ENCODE measurements at regions not wholly inside any gene's neighbourhood (a gene's known extent, or its start where the extent isn't known, plus 50 kb on each side); places are given as distances from the start of the nearest gene placed in this dataset.

DNA sequence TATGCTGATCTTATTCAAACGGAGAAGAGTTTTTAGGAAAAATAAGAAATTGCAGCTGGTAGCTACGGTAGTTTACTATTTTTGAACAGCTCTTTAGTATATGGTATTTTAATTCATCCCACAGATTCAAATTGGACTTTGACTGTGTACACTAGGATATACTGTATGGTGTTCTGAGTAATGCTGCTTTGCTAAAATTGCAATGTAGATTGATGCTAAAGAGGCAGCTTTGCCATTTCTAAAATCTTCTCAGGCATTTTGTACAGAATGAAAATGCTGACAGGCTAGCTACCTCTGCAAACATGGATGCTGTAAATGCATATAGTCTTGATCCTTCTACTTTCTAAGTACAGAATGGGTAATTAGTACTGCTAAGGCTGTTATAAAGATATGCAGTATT is 826.6 kb upstream of the POU3F3 start:
- no peak for DNase-seq (ENCODE audit: low read depth)
- TF ChIP-seq, protein P1, sequence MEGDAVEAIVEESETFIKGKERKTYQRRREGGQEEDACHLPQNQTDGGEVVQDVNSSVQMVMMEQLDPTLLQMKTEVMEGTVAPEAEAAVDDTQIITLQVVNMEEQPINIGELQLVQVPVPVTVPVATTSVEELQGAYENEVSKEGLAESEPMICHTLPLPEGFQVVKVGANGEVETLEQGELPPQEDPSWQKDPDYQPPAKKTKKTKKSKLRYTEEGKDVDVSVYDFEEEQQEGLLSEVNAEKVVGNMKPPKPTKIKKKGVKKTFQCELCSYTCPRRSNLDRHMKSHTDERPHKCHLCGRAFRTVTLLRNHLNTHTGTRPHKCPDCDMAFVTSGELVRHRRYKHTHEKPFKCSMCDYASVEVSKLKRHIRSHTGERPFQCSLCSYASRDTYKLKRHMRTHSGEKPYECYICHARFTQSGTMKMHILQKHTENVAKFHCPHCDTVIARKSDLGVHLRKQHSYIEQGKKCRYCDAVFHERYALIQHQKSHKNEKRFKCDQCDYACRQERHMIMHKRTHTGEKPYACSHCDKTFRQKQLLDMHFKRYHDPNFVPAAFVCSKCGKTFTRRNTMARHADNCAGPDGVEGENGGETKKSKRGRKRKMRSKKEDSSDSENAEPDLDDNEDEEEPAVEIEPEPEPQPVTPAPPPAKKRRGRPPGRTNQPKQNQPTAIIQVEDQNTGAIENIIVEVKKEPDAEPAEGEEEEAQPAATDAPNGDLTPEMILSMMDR (conservative IDR thresholded peaks at IDR 0.05; ENCODE audit: control insufficient read depth, insufficient read depth, low read depth, low read length) = no peak
- H3K4me3 ChIP-seq (ENCODE audit: control insufficient read depth, low read depth, low read length) = no peak overlapping the region

DNA sequence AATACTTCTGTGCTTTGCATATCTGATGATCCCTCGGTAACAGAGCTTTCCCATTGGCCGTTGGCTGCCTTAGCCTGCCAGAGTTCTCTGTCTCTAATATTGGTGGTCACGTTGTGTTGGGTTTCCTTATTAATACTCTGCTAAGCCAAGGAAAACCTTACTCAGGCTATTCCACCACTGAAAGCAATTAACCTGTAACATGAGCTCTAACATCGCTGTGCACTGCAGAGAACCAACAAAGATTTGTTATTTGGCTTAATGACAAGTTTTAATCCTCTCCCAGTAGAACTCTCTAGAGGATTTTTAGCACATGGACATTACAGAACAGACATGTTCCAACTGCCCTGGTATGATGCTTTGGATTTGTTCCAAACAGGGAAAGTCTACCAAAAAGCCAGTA is 825.9 kb upstream of the POU3F3 start:
- peak; percentile 12 for DNase-seq (ENCODE audit: low read depth)
- no peak overlapping the region for H3K4me3 ChIP-seq (ENCODE audit: control insufficient read depth, low read depth, low read length)
- TF ChIP-seq, protein P1 (conservative IDR thresholded peaks at IDR 0.05; ENCODE audit: control insufficient read depth, insufficient read depth, low read depth, low read length) = no peak

DNA sequence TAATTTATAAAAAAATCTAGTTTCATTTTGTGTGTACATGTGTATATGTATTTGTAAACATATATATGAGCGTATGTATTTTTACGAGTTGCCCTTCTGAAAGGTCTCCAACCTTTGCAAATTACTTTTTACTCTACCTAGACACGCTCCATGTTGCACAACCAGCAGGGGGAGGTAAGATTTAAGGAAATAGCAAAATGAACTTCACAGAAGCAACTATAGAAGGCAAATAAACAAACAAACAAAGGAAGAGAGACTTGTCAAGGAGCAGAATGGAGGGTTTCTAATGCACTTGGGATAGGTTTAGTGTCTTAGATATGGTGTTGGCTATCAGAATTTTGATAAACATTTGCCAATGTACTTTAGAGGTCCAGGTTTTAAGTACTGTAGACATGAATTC is 820.5 kb upstream of the POU3F3 start:
- H3K4me3 ChIP-seq (ENCODE audit: control insufficient read depth, low read depth, low read length) = no peak overlapping the region
- TF ChIP-seq, protein P1 (conservative IDR thresholded peaks at IDR 0.05; ENCODE audit: control insufficient read depth, insufficient read depth, low read depth, low read length) = peak; percentile 27
- DNase-seq (ENCODE audit: low read depth) = no peak

DNA sequence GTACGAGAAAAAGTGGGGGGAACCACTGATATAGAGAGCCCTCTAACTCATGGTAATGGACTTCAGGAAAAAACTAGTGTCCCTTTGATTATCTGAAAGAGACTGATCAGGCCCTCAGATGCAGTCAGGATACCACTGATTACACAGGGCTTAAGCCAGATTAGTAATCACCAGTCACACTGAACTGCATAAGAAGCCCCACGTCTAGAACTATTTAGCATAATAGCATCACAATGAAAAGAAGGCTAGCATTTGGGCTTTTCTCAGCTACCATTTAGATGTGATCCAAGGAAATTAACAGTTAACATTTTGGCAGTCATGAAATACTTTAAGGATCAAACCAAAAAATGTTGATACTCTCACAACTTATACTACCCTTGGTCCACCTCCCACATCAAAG is 813.1 kb upstream of the POU3F3 start:
- no peak for DNase-seq (ENCODE audit: low read depth)
- TF ChIP-seq, protein P1 (conservative IDR thresholded peaks at IDR 0.05; ENCODE audit: control insufficient read depth, insufficient read depth, low read depth, low read length) = no peak
- H3K4me3 ChIP-seq (ENCODE audit: control insufficient read depth, low read depth, low read length) = no peak overlapping the region

DNA sequence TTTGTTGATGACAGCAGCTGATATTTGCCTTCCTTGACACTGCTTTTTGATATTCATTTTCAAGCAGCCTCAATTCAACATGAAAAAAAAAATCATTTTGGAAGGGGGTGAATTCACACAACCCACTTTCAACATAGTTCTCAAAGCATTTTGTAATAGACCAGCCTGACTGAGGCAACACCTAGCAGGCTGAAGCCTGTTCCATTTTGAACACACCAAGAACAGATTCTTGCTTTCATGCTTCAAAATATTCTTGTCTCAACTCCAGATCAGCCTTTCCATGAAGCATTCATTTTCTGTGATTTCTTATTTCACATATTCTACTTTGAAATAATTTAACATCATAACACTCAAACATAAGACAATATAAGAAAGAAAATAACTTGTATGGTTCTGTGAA is 812.6 kb upstream of the POU3F3 start:
- TF ChIP-seq, protein P1 (conservative IDR thresholded peaks at IDR 0.05; ENCODE audit: control insufficient read depth, insufficient read depth, low read depth, low read length) = no peak
- H3K4me3 ChIP-seq (ENCODE audit: control insufficient read depth, low read depth, low read length) = no peak overlapping the region
- no peak for DNase-seq (ENCODE audit: low read depth)

DNA sequence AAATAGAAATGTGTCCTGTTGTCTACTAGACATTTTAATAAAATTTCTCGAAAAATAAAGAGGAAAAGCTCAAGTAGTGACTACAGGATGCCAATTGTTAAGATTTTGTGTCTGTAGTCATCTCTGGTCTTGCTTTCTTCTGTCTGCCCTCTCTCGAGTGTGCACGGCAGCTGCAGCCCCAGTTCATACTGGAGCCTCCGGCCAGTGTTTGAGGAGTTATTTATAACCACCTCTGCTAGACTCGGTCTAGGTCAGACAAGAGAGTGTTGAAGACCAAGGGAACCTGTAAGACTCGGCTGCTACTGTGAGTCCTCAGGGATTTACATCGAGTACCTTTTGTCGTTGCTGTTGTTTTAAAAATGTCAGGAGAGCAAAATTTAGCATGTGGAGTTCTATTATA is 810.1 kb upstream of the POU3F3 start:
- no peak for DNase-seq (ENCODE audit: low read depth)
- H3K4me3 ChIP-seq (ENCODE audit: control insufficient read depth, low read depth, low read length) = no peak overlapping the region
- TF ChIP-seq, protein P1 (conservative IDR thresholded peaks at IDR 0.05; ENCODE audit: control insufficient read depth, insufficient read depth, low read depth, low read length) = no peak

DNA sequence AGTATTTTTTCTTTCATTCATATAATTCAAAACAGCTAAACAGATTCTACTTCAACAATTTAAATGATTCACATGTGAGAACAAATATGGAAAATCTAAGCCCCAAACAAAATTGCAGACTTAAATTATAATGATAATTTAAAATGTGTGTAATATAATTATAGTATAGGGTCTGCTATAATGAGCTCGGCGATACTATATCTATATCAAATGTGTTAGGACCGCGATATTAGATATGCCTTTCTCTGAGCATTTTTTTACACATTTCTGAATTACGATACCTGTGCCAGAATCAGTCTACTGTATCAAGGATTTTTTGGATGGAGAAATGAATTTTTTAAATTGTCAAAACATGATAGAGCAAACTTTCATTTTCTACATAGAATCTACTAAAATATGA is 808.8 kb upstream of the POU3F3 start:
- no peak for DNase-seq (ENCODE audit: low read depth)
- no peak overlapping the region for H3K4me3 ChIP-seq (ENCODE audit: control insufficient read depth, low read depth, low read length)
- TF ChIP-seq, protein P1 (conservative IDR thresholded peaks at IDR 0.05; ENCODE audit: control insufficient read depth, insufficient read depth, low read depth, low read length) = no peak
